ENCODE measurements at regions not wholly inside any gene's neighbourhood (a gene's known extent, or its start where the extent isn't known, plus 50 kb on each side); places are given as distances from the start of the nearest gene placed in this dataset.

DNA sequence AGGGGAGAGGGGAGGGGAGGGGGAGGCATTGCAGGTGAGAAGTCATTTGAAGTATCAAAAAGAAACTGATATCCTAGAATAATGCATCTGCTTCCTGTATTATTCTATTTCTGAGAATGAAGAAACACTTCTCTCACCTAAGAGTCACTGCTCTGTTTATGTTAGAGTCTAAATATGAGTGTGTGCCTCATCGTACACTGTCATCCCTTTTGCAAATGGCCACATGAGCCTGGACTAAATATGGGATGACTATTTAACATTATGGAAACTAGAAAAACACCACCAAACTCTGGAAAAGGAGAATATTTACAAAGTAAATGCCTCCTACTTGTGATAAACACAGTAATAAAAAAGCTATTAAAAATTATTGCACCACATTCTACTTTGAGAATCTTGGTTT is 146.4 kb upstream of the NOCT start:
- Mint-ChIP-seq H3K9me3 (ENCODE audit: unreplicated experiment) (no peaks in the 10 kb centered on the region), H3K4me3 (ENCODE audit: unreplicated experiment) (no peak overlapping the region), H3K27ac (ENCODE audit: unreplicated experiment) (no peak overlapping the region), H3K4me1 (ENCODE audit: unreplicated experiment) (peaks cover 4% of the 10 kb centered on the region), H3K27me3 (ENCODE audit: unreplicated experiment) (peaks cover 2% of the 10 kb centered on the region), H3K36me3 (ENCODE audit: unreplicated experiment) (no peaks in the 10 kb centered on the region)
- DNase-seq (ENCODE audit: extremely low spot score, unreplicated experiment), result no peak
- TF ChIP-seq, protein P1, sequence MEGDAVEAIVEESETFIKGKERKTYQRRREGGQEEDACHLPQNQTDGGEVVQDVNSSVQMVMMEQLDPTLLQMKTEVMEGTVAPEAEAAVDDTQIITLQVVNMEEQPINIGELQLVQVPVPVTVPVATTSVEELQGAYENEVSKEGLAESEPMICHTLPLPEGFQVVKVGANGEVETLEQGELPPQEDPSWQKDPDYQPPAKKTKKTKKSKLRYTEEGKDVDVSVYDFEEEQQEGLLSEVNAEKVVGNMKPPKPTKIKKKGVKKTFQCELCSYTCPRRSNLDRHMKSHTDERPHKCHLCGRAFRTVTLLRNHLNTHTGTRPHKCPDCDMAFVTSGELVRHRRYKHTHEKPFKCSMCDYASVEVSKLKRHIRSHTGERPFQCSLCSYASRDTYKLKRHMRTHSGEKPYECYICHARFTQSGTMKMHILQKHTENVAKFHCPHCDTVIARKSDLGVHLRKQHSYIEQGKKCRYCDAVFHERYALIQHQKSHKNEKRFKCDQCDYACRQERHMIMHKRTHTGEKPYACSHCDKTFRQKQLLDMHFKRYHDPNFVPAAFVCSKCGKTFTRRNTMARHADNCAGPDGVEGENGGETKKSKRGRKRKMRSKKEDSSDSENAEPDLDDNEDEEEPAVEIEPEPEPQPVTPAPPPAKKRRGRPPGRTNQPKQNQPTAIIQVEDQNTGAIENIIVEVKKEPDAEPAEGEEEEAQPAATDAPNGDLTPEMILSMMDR (IDR thresholded peaks at IDR 0.05), result no peak

DNA sequence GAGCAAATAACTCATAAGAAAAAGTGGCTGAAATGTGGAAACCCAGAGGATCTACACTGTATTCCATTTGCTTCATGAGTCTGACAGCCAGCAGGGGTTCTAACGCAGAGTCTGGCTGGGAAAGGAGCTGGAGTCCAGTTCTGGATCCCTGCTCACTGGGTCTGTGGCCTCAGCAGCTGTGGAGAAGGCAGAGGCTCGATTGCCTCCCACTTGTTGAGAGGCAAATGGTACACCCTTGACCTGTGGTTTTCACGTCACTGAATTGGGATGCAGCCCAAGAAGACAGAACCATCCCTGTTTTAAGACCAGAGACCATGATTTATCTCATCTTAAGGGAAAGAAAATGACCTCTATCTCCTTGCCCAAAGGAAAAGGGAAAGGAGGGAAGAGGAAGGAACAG is 147.0 kb upstream of the NOCT start:
- no peaks in the 10 kb centered on the region for H3K36me3 Mint-ChIP-seq (ENCODE audit: unreplicated experiment)
- peaks cover 4% of the 10 kb centered on the region for H3K4me1 Mint-ChIP-seq (ENCODE audit: unreplicated experiment)
- H3K27ac Mint-ChIP-seq (ENCODE audit: unreplicated experiment), result no peak overlapping the region
- H3K4me3 Mint-ChIP-seq (ENCODE audit: unreplicated experiment), result no peak overlapping the region
- TF ChIP-seq, protein P1 (IDR thresholded peaks at IDR 0.05), result no peak
- H3K9me3 Mint-ChIP-seq (ENCODE audit: unreplicated experiment), result no peaks in the 10 kb centered on the region
- peaks cover 2% of the 10 kb centered on the region for H3K27me3 Mint-ChIP-seq (ENCODE audit: unreplicated experiment)
- no peak for DNase-seq (ENCODE audit: extremely low spot score, unreplicated experiment)

DNA sequence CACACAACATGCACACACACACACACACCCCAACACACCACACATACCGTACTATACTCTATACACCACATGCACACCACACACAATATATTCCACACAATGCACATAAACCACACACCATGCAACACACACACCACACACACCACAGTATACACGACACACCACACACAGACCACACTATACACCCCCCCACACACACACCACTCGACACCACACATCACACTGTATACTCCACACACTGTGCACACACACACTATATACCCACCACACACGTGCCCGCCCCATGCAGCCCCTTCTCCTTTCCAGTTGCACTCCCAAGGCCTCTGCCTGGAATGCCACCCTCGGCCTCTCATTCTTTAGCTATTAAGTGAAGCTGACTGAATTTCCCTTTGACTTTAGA is 148.2 kb upstream of the NOCT start:
- H3K27me3 Mint-ChIP-seq (ENCODE audit: unreplicated experiment), result peaks cover 2% of the 10 kb centered on the region
- no peaks in the 10 kb centered on the region for H3K36me3 Mint-ChIP-seq (ENCODE audit: unreplicated experiment)
- TF ChIP-seq, protein P1 (IDR thresholded peaks at IDR 0.05), result no peak
- H3K9me3 Mint-ChIP-seq (ENCODE audit: unreplicated experiment), result no peaks in the 10 kb centered on the region
- H3K4me1 Mint-ChIP-seq (ENCODE audit: unreplicated experiment), result peaks cover 4% of the 10 kb centered on the region
- H3K27ac Mint-ChIP-seq (ENCODE audit: unreplicated experiment), result no peak overlapping the region
- no peak for DNase-seq (ENCODE audit: extremely low spot score, unreplicated experiment)
- no peak overlapping the region for H3K4me3 Mint-ChIP-seq (ENCODE audit: unreplicated experiment)

DNA sequence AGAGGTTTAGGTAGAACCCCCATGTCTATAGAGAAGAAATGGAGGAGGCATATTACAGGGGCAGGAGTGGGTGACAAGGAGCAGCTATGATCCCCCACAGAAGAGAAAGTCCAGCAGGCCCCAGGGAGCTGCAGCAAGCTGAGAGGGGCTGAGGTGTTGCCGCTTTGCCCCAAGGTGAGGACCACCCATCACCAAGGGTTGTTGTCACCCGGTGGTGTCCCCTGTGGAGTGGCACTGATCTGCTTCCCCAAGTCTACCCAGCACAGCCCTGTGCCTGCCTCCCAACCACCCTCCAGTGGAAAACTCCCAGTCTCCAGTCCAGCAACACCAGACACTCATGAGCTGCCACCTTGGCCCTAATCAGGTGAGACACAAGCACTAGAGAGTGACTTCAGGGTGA is 149.3 kb upstream of the NOCT start:
- peaks cover 7% of the 10 kb centered on the region for H3K4me1 Mint-ChIP-seq (ENCODE audit: unreplicated experiment)
- no peak overlapping the region for H3K27ac Mint-ChIP-seq (ENCODE audit: unreplicated experiment)
- peaks cover 2% of the 10 kb centered on the region for H3K27me3 Mint-ChIP-seq (ENCODE audit: unreplicated experiment)
- no peaks in the 10 kb centered on the region for H3K9me3 Mint-ChIP-seq (ENCODE audit: unreplicated experiment)
- no peak for DNase-seq (ENCODE audit: extremely low spot score, unreplicated experiment)
- H3K4me3 Mint-ChIP-seq (ENCODE audit: unreplicated experiment), result no peak overlapping the region
- TF ChIP-seq, protein P1 (IDR thresholded peaks at IDR 0.05), result no peak
- H3K36me3 Mint-ChIP-seq (ENCODE audit: unreplicated experiment), result no peaks in the 10 kb centered on the region

DNA sequence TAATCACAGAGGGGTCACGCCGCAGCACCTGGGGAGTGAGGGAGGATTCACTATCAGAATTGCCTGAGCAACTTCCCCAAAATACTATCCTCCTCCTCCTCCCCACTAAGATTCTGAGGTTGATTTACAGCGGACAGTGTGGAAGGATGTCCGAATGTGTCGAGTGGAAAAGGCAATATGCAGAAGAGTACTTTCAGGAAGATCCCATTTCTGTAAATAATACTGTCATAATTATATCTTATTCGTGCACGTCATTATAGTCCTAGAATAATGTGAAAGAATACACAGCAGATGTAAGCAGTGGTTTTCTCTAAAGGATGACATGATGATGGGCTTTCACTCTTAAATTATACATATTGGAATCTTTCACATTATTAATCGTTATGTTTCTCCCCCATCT is 149.8 kb upstream of the NOCT start:
- TF ChIP-seq, protein P1 (IDR thresholded peaks at IDR 0.05), result no peak
- peaks cover 2% of the 10 kb centered on the region for H3K27me3 Mint-ChIP-seq (ENCODE audit: unreplicated experiment)
- H3K4me1 Mint-ChIP-seq (ENCODE audit: unreplicated experiment), result peaks cover 10% of the 10 kb centered on the region
- DNase-seq (ENCODE audit: extremely low spot score, unreplicated experiment), result no peak
- no peak overlapping the region for H3K27ac Mint-ChIP-seq (ENCODE audit: unreplicated experiment)
- H3K4me3 Mint-ChIP-seq (ENCODE audit: unreplicated experiment), result no peak overlapping the region
- no peaks in the 10 kb centered on the region for H3K9me3 Mint-ChIP-seq (ENCODE audit: unreplicated experiment)
- H3K36me3 Mint-ChIP-seq (ENCODE audit: unreplicated experiment), result no peaks in the 10 kb centered on the region
